Nephron progenitor cell (in vitro differentiated cells): ENCODE measurements at regions not wholly inside any gene's neighbourhood (a gene's known extent, or its start where the extent isn't known, plus 50 kb on each side); places are given as distances from the start of the nearest gene placed in this dataset.
"Not testable (repeated sequence)": the region's sequence is repeated elsewhere in the genome, so short reads cannot be mapped to it uniquely, and the experiment has no call there.

Source experiments
- DNase-seq: peaks from one replicate; pipeline ENCODE4 v3.0.0; 2021
- H3K27ac Mint-ChIP-seq: 2 replicates; pipeline ENCODE4 v1.8.0; 2021; ENCODE audit warnings: mild to moderate bottlenecking, moderate library complexity, mixed read lengths
- H3K27me3 Mint-ChIP-seq: 2 replicates; pipeline ENCODE4 v1.8.0; 2021; ENCODE audit warnings: mild to moderate bottlenecking, low read depth, mixed read lengths; ENCODE audit not compliant: poor library complexity
- H3K36me3 Mint-ChIP-seq: 2 replicates; pipeline ENCODE4 v1.8.0; 2021; ENCODE audit warnings: low read depth, mixed read lengths
- H3K4me1 Mint-ChIP-seq: 2 replicates; pipeline ENCODE4 v1.8.0; 2021; ENCODE audit warnings: mixed read lengths
- H3K4me3 Mint-ChIP-seq: 2 replicates; pipeline ENCODE4 v1.8.0; 2021; ENCODE audit warnings: mild to moderate bottlenecking, moderate library complexity, mixed read lengths
- H3K9me3 Mint-ChIP-seq: 2 replicates; pipeline ENCODE4 v1.8.0; 2021; ENCODE audit warnings: mild to moderate bottlenecking, moderate library complexity, mixed read lengths
- TF ChIP-seq, protein P1 (sequence below): fragments of 200-600 bp; sonication (generic); IDR thresholded peaks from 2 replicates; pipeline ENCODE4 v1.5.0; 2021; ENCODE audit warnings: antibody characterized with exemption

GRCh38 chr14:90458536-90458935 lies 61.7 kb downstream of the CALM1 start:
- Mint-ChIP-seq H3K27ac (no peak overlapping the region), H3K36me3 (no peaks in the 10 kb centered on the region), H3K4me3 (no peak overlapping the region), H3K4me1 (peaks cover 24% of the 10 kb centered on the region), H3K9me3 (no peaks in the 10 kb centered on the region), H3K27me3 (peaks cover 18% of the 10 kb centered on the region)
- DNase-seq: no peak
- TF ChIP-seq, protein P1, sequence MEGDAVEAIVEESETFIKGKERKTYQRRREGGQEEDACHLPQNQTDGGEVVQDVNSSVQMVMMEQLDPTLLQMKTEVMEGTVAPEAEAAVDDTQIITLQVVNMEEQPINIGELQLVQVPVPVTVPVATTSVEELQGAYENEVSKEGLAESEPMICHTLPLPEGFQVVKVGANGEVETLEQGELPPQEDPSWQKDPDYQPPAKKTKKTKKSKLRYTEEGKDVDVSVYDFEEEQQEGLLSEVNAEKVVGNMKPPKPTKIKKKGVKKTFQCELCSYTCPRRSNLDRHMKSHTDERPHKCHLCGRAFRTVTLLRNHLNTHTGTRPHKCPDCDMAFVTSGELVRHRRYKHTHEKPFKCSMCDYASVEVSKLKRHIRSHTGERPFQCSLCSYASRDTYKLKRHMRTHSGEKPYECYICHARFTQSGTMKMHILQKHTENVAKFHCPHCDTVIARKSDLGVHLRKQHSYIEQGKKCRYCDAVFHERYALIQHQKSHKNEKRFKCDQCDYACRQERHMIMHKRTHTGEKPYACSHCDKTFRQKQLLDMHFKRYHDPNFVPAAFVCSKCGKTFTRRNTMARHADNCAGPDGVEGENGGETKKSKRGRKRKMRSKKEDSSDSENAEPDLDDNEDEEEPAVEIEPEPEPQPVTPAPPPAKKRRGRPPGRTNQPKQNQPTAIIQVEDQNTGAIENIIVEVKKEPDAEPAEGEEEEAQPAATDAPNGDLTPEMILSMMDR: no peak

GRCh38 chr14:90460136-90460535 lies 63.3 kb downstream of the CALM1 start:
- DNase-seq: no peak
- peaks cover 21% of the 10 kb centered on the region for H3K27me3 Mint-ChIP-seq
- no peaks in the 10 kb centered on the region for H3K36me3 Mint-ChIP-seq
- TF ChIP-seq, protein P1: no peak
- H3K27ac Mint-ChIP-seq: no peak overlapping the region
- no peak overlapping the region for H3K4me3 Mint-ChIP-seq
- peaks cover 9% of the 10 kb centered on the region for H3K4me1 Mint-ChIP-seq
- H3K9me3 Mint-ChIP-seq: no peaks in the 10 kb centered on the region

GRCh38 chr14:90461425-90461824 lies 64.6 kb downstream of the CALM1 start:
- no peak for DNase-seq
- Mint-ChIP-seq H3K27ac (no peak overlapping the region), H3K4me1 (no peaks in the 10 kb centered on the region), H3K4me3 (no peak overlapping the region), H3K9me3 (no peaks in the 10 kb centered on the region), H3K36me3 (no peaks in the 10 kb centered on the region), H3K27me3 (peaks cover 29% of the 10 kb centered on the region)
- TF ChIP-seq, protein P1: no peak

DNA sequence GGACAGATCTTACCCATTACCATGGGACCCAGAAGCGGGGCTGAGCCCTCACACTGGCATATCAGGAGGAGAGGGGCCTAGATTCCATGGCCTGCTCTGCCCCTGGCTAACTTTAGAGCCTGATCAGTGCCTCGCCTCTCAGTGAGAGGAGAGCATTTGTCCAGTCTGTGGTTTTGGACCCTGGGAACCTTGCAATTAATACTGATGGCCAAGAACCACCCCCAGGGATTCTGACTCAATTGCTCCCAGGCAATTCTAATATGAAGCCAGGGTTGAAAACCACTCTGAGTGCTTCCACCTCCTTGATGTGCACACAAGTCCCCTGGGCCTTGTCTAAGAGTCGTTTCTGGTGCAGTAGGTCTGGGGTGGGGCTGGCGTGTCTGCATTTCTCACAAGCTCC lies 67.7 kb downstream of the CALM1 start:
- H3K4me3 Mint-ChIP-seq: no peak overlapping the region
- no peaks in the 10 kb centered on the region for H3K36me3 Mint-ChIP-seq
- no peak overlapping the region for H3K27ac Mint-ChIP-seq
- H3K9me3 Mint-ChIP-seq: peaks cover 18% of the 10 kb centered on the region
- no peaks in the 10 kb centered on the region for H3K4me1 Mint-ChIP-seq
- no peak for DNase-seq
- peaks cover 25% of the 10 kb centered on the region for H3K27me3 Mint-ChIP-seq
- TF ChIP-seq, protein P1: no peak

GRCh38 chr14:90467501-90467900 lies 70.7 kb downstream of the CALM1 start:
- peaks cover 44% of the 10 kb centered on the region for H3K9me3 Mint-ChIP-seq
- TF ChIP-seq, protein P1: no peak
- H3K4me3 Mint-ChIP-seq: no peak overlapping the region
- H3K4me1 Mint-ChIP-seq: no peaks in the 10 kb centered on the region
- H3K27ac Mint-ChIP-seq: no peak overlapping the region
- peaks cover 14% of the 10 kb centered on the region for H3K27me3 Mint-ChIP-seq
- no peak for DNase-seq
- no peaks in the 10 kb centered on the region for H3K36me3 Mint-ChIP-seq

- not testable (repeated sequence) for H3K4me3 Mint-ChIP-seq, H3K36me3 Mint-ChIP-seq, DNase-seq, H3K4me1 Mint-ChIP-seq, H3K27ac Mint-ChIP-seq
- H3K9me3 Mint-ChIP-seq: peaks cover 63% of the 10 kb centered on the region
- H3K27me3 Mint-ChIP-seq: peaks cover 14% of the 10 kb centered on the region
Measured at GRCh38 chr14:90469416-90469815, 72.6 kb downstream of the CALM1 start.
